Calu3 (cell line): ENCODE measurements at regions not wholly inside any gene's neighbourhood (a gene's known extent, or its start where the extent isn't known, plus 50 kb on each side); places are given as distances from the start of the nearest gene placed in this dataset.

Experiments
- BruUV-seq: library from RNA; stranded (reverse); fragments of 400-500 nt; replicated peaks from 2 replicates; lab custom pipeline; 2021; lab: Mats Ljungman, UMichigan
- CTCF ChIA-PET: fragments of 300-600 bp; sonication (Branson Sonifier 250); formaldehyde crosslinking; loops from one replicate; lab custom pipeline; 2022; ENCODE audit warnings: antibody characterized with exemption; lab: Charles Lee
- DNase-seq: peaks from one replicate; pipeline ENCODE4 v3.0.0; 2022
- H3K27ac Mint-ChIP-seq: one replicate; pipeline ENCODE4 v1.8.0; 2022; ENCODE audit warnings: mixed read lengths; ENCODE audit not compliant: unreplicated experiment
- H3K27me3 Mint-ChIP-seq: one replicate; pipeline ENCODE4 v1.8.0; 2022; ENCODE audit warnings: mixed read lengths; ENCODE audit not compliant: unreplicated experiment
- H3K36me3 Mint-ChIP-seq: one replicate; pipeline ENCODE4 v1.8.0; 2022; ENCODE audit warnings: mild to moderate bottlenecking, moderate library complexity, mixed read lengths; ENCODE audit not compliant: insufficient read depth, unreplicated experiment
- H3K4me1 Mint-ChIP-seq: one replicate; pipeline ENCODE4 v1.8.0; 2022; ENCODE audit warnings: mild to moderate bottlenecking, low read depth, mixed read lengths; ENCODE audit not compliant: unreplicated experiment
- H3K4me3 Mint-ChIP-seq: one replicate; pipeline ENCODE4 v1.8.0; 2022; ENCODE audit warnings: mild to moderate bottlenecking, low read depth, moderate library complexity, mixed read lengths; ENCODE audit not compliant: unreplicated experiment
- H3K9me3 Mint-ChIP-seq: one replicate; pipeline ENCODE4 v1.8.0; 2022; ENCODE audit warnings: low read depth, mixed read lengths; ENCODE audit not compliant: unreplicated experiment
- CTCF ChIP-seq: fragments of 200-600 bp; IDR thresholded peaks from one replicate; pipeline ENCODE4 v1.8.0; 2022; ENCODE audit warnings: antibody characterized with exemption; ENCODE audit not compliant: unreplicated experiment
- intact Hi-C: fragments of 100-400 bp; cut with micrococcal nuclease; formaldehyde crosslinking; loops from one replicate; pipeline ENCODE4 v1.10.0; 2022; ENCODE audit not compliant: unreplicated experiment

- no peak for TF ChIP-seq CTCF
- peaks cover 51% of the 10 kb centered on the region for H3K27me3 Mint-ChIP-seq
- no peak overlapping the region for H3K4me3 Mint-ChIP-seq
- CTCF ChIA-PET, result interaction anchor here (1.2 to 1.3 kb wide), 2 partner anchors 16 to 263 kb away, joined by 3 to 4 read pairs; no protein-coding TSS in a partner anchor
- no peak overlapping the region for H3K27ac Mint-ChIP-seq
- DNase-seq, result no peak
- H3K9me3 Mint-ChIP-seq, result peaks cover 14% of the 10 kb centered on the region
- no peaks in the 10 kb centered on the region for H3K36me3 Mint-ChIP-seq
- intact Hi-C loops, result no loop called here
- no TSS peak for BruUV-seq
- no peaks in the 10 kb centered on the region for H3K4me1 Mint-ChIP-seq
Observed at GRCh38 chr5:173557123-173557903, 59.1 kb downstream of the BOD1 start.

- Mint-ChIP-seq H3K27me3 (peaks cover 51% of the 10 kb centered on the region), H3K4me1 (no peaks in the 10 kb centered on the region), H3K27ac (no peak overlapping the region), H3K4me3 (no peak overlapping the region), H3K9me3 (peaks cover 14% of the 10 kb centered on the region), H3K36me3 (no peaks in the 10 kb centered on the region)
- TF ChIP-seq CTCF, result no peak
- no TSS peak for BruUV-seq
- intact Hi-C loops, result no loop called here
- DNase-seq, result no peak
- CTCF ChIA-PET, result interaction anchor here (1.2 to 1.3 kb wide), 2 partner anchors 17 to 262 kb away, joined by 3 to 4 read pairs; no protein-coding TSS in a partner anchor
Observed at GRCh38 chr5:173556142-173557028, 60.1 kb downstream of the BOD1 start.

- Mint-ChIP-seq H3K27me3 (peaks cover 46% of the 10 kb centered on the region), H3K36me3 (no peaks in the 10 kb centered on the region), H3K4me3 (no peak overlapping the region), H3K27ac (no peak overlapping the region), H3K4me1 (no peaks in the 10 kb centered on the region), H3K9me3 (peaks cover 4% of the 10 kb centered on the region)
- intact Hi-C loops, result no loop called here
- no peak for TF ChIP-seq CTCF
- CTCF ChIA-PET, result no interaction called here
- no TSS peak for BruUV-seq
- DNase-seq, result no peak
Observed at GRCh38 chr5:173554989-173555705, 61.3 kb downstream of the BOD1 start.
